IMR-90 (cell line): ENCODE measurements at regions not wholly inside any gene's neighbourhood (a gene's known extent, or its start where the extent isn't known, plus 50 kb on each side); places are given as distances from the start of the nearest gene placed in this dataset.

ENCODE experiments used
- ATAC-seq: fragments of 200-7000 bp; cut with Tn5 transposase; 2 replicates; pipeline ENCODE4 v1.9.1; 2020; ENCODE audit warnings: low read depth, mild to moderate bottlenecking, moderate library complexity
- BruUV-seq: library from RNA; stranded (reverse); fragments of 400-500 nt; replicated peaks from 2 replicates; lab custom pipeline; 2021; lab: Mats Ljungman, UMichigan
- CTCF ChIA-PET: fragments of 300-600 bp; formaldehyde crosslinking; extraction: SDS; loops from one replicate; lab custom pipeline; 2021; ENCODE audit warnings: antibody characterized with exemption; lab: Yijun Ruan, JAX
- POLR2A ChIA-PET: fragments of 300-600 bp; sonication (Branson Sonifier 250); formaldehyde crosslinking; loops from one replicate; lab custom pipeline; 2022; ENCODE audit warnings: antibody characterized with exemption; ENCODE audit not compliant: unreplicated experiment; lab: Charles Lee
- DNase-seq: peaks from one replicate; pipeline ENCODE4 v3.0.0; 2013
- H2AFZ ChIP-seq: replicated peaks from 2 replicates; pipeline ENCODE3; 2013; ENCODE audit warnings: low read length, mild to moderate bottlenecking; ENCODE audit not compliant: poor library complexity
- H2AK5ac ChIP-seq: 2 replicates; pipeline ENCODE4 v1.6.1; 2013; ENCODE audit warnings: low read depth, low read length, inconsistent platforms
- H2AK9ac ChIP-seq: replicated peaks from 2 replicates; pipeline ENCODE3; 2013; ENCODE audit warnings: mild to moderate bottlenecking, low read depth, low read length, moderate library complexity; ENCODE audit not compliant: poor library complexity
- H2BK120ac ChIP-seq: 2 replicates; pipeline ENCODE4 v1.6.1; 2013; ENCODE audit warnings: low read depth, low read length, inconsistent platforms
- H2BK15ac ChIP-seq: 3 replicates; pipeline ENCODE4 v1.6.1; 2013; ENCODE audit warnings: low read depth, low read length, inconsistent platforms
- H2BK20ac ChIP-seq: 2 replicates; pipeline ENCODE4 v1.6.1; 2013; ENCODE audit warnings: low read depth, mild to moderate bottlenecking, inconsistent platforms, low read length, moderate library complexity
- H2BK5ac ChIP-seq: 2 replicates; pipeline ENCODE4 v1.6.1; 2013; ENCODE audit warnings: mild to moderate bottlenecking, low read depth, low read length, inconsistent platforms; ENCODE audit not compliant: poor library complexity, severe bottlenecking
- H3K14ac ChIP-seq: replicated peaks from 2 replicates; pipeline ENCODE4 v1.6.1; 2013; ENCODE audit warnings: low read depth, low read length, inconsistent platforms
- H3K18ac ChIP-seq: 2 replicates; pipeline ENCODE4 v1.6.1; 2013; ENCODE audit warnings: low read depth, low read length, control low read depth
- H3K23ac ChIP-seq: 2 replicates; pipeline ENCODE4 v1.6.1; 2013; ENCODE audit warnings: low read depth, low read length, inconsistent platforms
- H3K27ac ChIP-seq: 2 replicates; pipeline ENCODE4 v1.5.1; 2013; ENCODE audit warnings: mild to moderate bottlenecking, control low read depth, low read length; ENCODE audit not compliant: insufficient read depth
- H3K27me3 ChIP-seq: 2 replicates; pipeline ENCODE4 v1.6.1; 2013; ENCODE audit warnings: low read length; ENCODE audit not compliant: control insufficient read depth, insufficient read depth
- H3K36me3 ChIP-seq: 2 replicates; pipeline ENCODE4 v1.6.1; 2013; ENCODE audit warnings: low read length, mixed read lengths; ENCODE audit not compliant: control insufficient read depth, insufficient read depth
- H3K4ac ChIP-seq: 2 replicates; pipeline ENCODE4 v1.6.1; 2013; ENCODE audit warnings: low read depth, low read length, inconsistent platforms
- H3K4me1 ChIP-seq: 2 replicates; pipeline ENCODE4 v1.6.1; 2013; ENCODE audit warnings: low read length, mixed read lengths; ENCODE audit not compliant: control insufficient read depth, insufficient read depth
- H3K4me2 ChIP-seq: 2 replicates; pipeline ENCODE4 v1.6.1; 2013; ENCODE audit warnings: low read depth, mild to moderate bottlenecking, control low read depth, low read length, moderate library complexity
- H3K4me3 ChIP-seq: 2 replicates; pipeline ENCODE4 v1.5.1; 2013; ENCODE audit warnings: low read depth, mild to moderate bottlenecking, control low read depth, low read length, moderate library complexity; ENCODE audit not compliant: insufficient read depth
- H3K56ac ChIP-seq: 2 replicates; pipeline ENCODE4 v1.6.1; 2013; ENCODE audit warnings: low read length, inconsistent platforms; ENCODE audit not compliant: insufficient read depth; ENCODE audit errors: extremely low read depth
- H3K79me1 ChIP-seq, 2 experiments: 2 replicates each; pipeline ENCODE4 v1.6.1; 2013; ENCODE audit warnings: low read length in 2 of 2, inconsistent platforms in 1 of 2, low read depth in 1 of 2
- H3K9ac ChIP-seq: 2 replicates; pipeline ENCODE4 v1.6.1; 2013; ENCODE audit warnings: low read depth, low read length, control low read depth
- H3K9me1 ChIP-seq: 2 replicates; pipeline ENCODE4 v1.6.1; 2013; ENCODE audit warnings: low read length, inconsistent platforms; ENCODE audit not compliant: insufficient read depth
- H3K9me3 ChIP-seq: 2 replicates; pipeline ENCODE4 v1.6.1; 2013; ENCODE audit warnings: low read length; ENCODE audit not compliant: control insufficient read depth, insufficient read depth
- H4K20me1 ChIP-seq: 2 replicates; pipeline ENCODE4 v1.6.1; 2013; ENCODE audit warnings: low read length, inconsistent platforms; ENCODE audit not compliant: insufficient read depth
- H4K5ac ChIP-seq: 2 replicates; pipeline ENCODE4 v1.6.1; 2013; ENCODE audit warnings: mild to moderate bottlenecking, low read depth, low read length, control low read depth
- H4K8ac ChIP-seq, 2 experiments: 2 replicates each; pipeline ENCODE4 v1.6.1; 2013; ENCODE audit warnings: low read depth in 2 of 2, low read length in 2 of 2, control low read depth in 1 of 2, inconsistent platforms in 1 of 2
- H4K91ac ChIP-seq: 2 replicates; pipeline ENCODE4 v1.6.1; 2013; ENCODE audit warnings: low read depth, low read length, inconsistent platforms; ENCODE audit not compliant: insufficient read depth
- CTCF ChIP-seq: conservative IDR thresholded peaks from 2 replicates; pipeline ENCODE4 v1.5.1; 2012; ENCODE audit warnings: mild to moderate bottlenecking, low read depth, low read length, improper control_type of control experiment
- ELK1 ChIP-seq: fragments of 150-350 bp; IDR thresholded peaks from 2 replicates; pipeline ENCODE4 v1.6.1; 2016; ENCODE audit warnings: low read depth, mild to moderate bottlenecking, low read length, moderate library complexity, borderline replicate concordance
- FOS ChIP-seq: fragments of 150-350 bp; IDR thresholded peaks from 2 replicates; pipeline ENCODE4 v1.6.1; 2016; ENCODE audit warnings: low read depth, low read length
- MAFK ChIP-seq: IDR thresholded peaks from 2 replicates; pipeline ENCODE4 v1.6.1; 2012; ENCODE audit warnings: low read depth, low read length, improper control_type of control experiment
- MXI1 ChIP-seq: IDR thresholded peaks from 2 replicates; pipeline ENCODE4 v1.6.1; 2012; ENCODE audit warnings: low read depth, mild to moderate bottlenecking, low read length, moderate library complexity, borderline replicate concordance
- NFE2L2 ChIP-seq: fragments of 150-350 bp; IDR thresholded peaks from 2 replicates; pipeline ENCODE4 v1.6.1; 2016; ENCODE audit warnings: low read depth, mild to moderate bottlenecking, low read length
- POLR2A ChIP-seq: IDR thresholded peaks from 2 replicates; pipeline ENCODE4 v1.6.1; 2012; ENCODE audit warnings: mild to moderate bottlenecking, low read depth, low read length
- RAD21 ChIP-seq: IDR thresholded peaks from 2 replicates; pipeline ENCODE4 v1.6.1; 2012; ENCODE audit warnings: low read length, improper control_type of control experiment
- USF2 ChIP-seq: fragments of 150-350 bp; IDR thresholded peaks from 2 replicates; pipeline ENCODE4 v1.6.1; 2017; ENCODE audit warnings: mild to moderate bottlenecking, antibody characterized with exemption, low read length, low read depth
- WGBS, 2 experiments: methylation state at CpG; one replicate each; pipeline versions ENCODE4 v1.1.5 to v1.1.7; 2013; ENCODE audit warnings: missing lambda C conversion rate in 2 of 2; ENCODE audit not compliant: insufficient read length in 1 of 2; ENCODE audit errors: extremely low coverage in 2 of 2; 5-methylcytosine and 5-hydroxymethylcytosine counted together
- dilution Hi-C: fragments of 300-500 bp; cut with HindIII; formaldehyde crosslinking; loops from one replicate; pipeline ENCODE4 v1.14.3; 2018; ENCODE audit warnings: low sequenced_read_pairs; ENCODE audit not compliant: unreplicated experiment
- in situ Hi-C: fragments of 300-500 bp; cut with MboI; formaldehyde crosslinking; loops from 3 replicates; pipeline ENCODE4 v1.14.3; 2019; ENCODE audit warnings: low sequenced_read_pairs, inconsistent platforms, mixed read lengths
- intact Hi-C: fragments of 100-400 bp; cut with micrococcal nuclease; formaldehyde crosslinking; loops from 2 replicates; pipeline ENCODE4 v1.10.0; 2022

- intact Hi-C loops = loop anchor here (5.0 kb wide), 1 partner anchor 80 kb away; no protein-coding TSS in a partner anchor
- WGBS, 2 experiments = no CpG with 5 or more reads among the region's 3 CpGs
Measured at GRCh38 chr14:53542732-53543131, 389.6 kb upstream of the DDHD1 start.

More at GRCh38 chr14:53542732-53543131, 389.6 kb upstream of the DDHD1 start:
- Histone ChIP-seq H3K4ac (peak overlapping the region; percentile 33; the same call in 1 of the 2 replicates), H2AK5ac (peak overlapping the region; percentile 52; the same call in 1 of the 2 replicates), H2AK9ac (no peak overlapping the region), H3K4me3 (no peak overlapping the region), H2BK5ac (no peak overlapping the region), H3K9me3 (no peaks in the 10 kb centered on the region), H2AFZ (no peak overlapping the region), H3K36me3 (no peaks in the 10 kb centered on the region), H3K79me1 (no peaks in the 10 kb centered on the region), H3K23ac (no peak overlapping the region), H2BK120ac (peak overlapping the region; percentile 60), H3K27ac (no peak overlapping the region; the same call in 1 of the 2 replicates), H3K9me1 (no peaks in the 10 kb centered on the region), H3K4me1 (peaks cover 8% of the 10 kb centered on the region), H4K91ac (peak overlapping the region; percentile 64; the same call in 1 of the 2 replicates), H4K8ac (no peak overlapping the region), H2BK15ac (no peak overlapping the region), H3K27me3 (no peaks in the 10 kb centered on the region; the same call in 1 of the 2 replicates), H4K20me1 (no peaks in the 10 kb centered on the region), H3K14ac (0 out of 2 replicates have a peak overlapping the region, but pooled peaks have one; percentile 56), H4K5ac (peak overlapping the region; percentile 32), H2BK20ac (0 out of 2 replicates have a peak overlapping the region, but pooled peaks have one; percentile 24), H3K56ac (no peak overlapping the region), H3K9ac (no peak overlapping the region), H3K4me2 (no peak overlapping the region), H3K18ac (peak overlapping the region; percentile 76)
- in situ Hi-C loops = no loop called here
- CTCF ChIA-PET = no interaction called here
- no TSS peak for BruUV-seq
- POLR2A ChIA-PET = no interaction called here
- no peak for ATAC-seq
- peak; percentile 28 for DNase-seq
- dilution Hi-C loops = no loop called here
- TF ChIP-seq CTCF (no peak), FOS (no peak), RAD21 (no peak), MXI1 (no peak), ELK1 (no peak), NFE2L2 (no peak), MAFK (no peak), POLR2A (no peak), USF2 (no peak)
